GM23338 (cell line): ENCODE measurements at regions not wholly inside any gene's neighbourhood (a gene's known extent, or its start where the extent isn't known, plus 50 kb on each side); places are given as distances from the start of the nearest gene placed in this dataset.

Source experiments
- ATAC-seq: fragments of 200-7000 bp; cut with Tn5 transposase; 3 replicates; pipeline ENCODE4 v1.9.1; 2020
- DNase-seq: peaks from one replicate; pipeline ENCODE4 v3.0.0-alpha.2; 2015; ENCODE audit warnings: low spot score
- H2AFZ ChIP-seq: fragments of 200-600 bp; sonication (generic); 2 replicates; pipeline ENCODE4 v1.8.0; 2016; ENCODE audit warnings: antibody characterized with exemption, mild to moderate bottlenecking, moderate library complexity
- H3F3A ChIP-seq: fragments of 200-600 bp; sonication (generic); replicated peaks from 2 replicates; pipeline ENCODE4 v1.8.0; 2017; ENCODE audit warnings: antibody characterized with exemption, mixed run types, low read depth
- H3K27ac ChIP-seq: fragments of 200-600 bp; sonication (generic); 2 replicates; pipeline ENCODE4 v1.6.1; 2016; ENCODE audit warnings: low read depth
- H3K27me3 ChIP-seq: fragments of 200-600 bp; sonication (generic); 2 replicates; pipeline ENCODE4 v1.8.0; 2016; ENCODE audit warnings: mild to moderate bottlenecking, mixed run types, moderate library complexity; ENCODE audit not compliant: insufficient read depth
- H3K36me3 ChIP-seq: fragments of 200-600 bp; sonication (generic); 2 replicates; pipeline ENCODE4 v1.8.0; 2016; ENCODE audit warnings: mild to moderate bottlenecking; ENCODE audit not compliant: insufficient read depth
- H3K4me1 ChIP-seq: fragments of 200-600 bp; sonication (generic); 2 replicates; pipeline ENCODE4 v1.8.0; 2016; ENCODE audit warnings: mild to moderate bottlenecking, moderate library complexity; ENCODE audit not compliant: insufficient read depth
- H3K4me2 ChIP-seq: fragments of 200-600 bp; sonication (generic); 2 replicates; pipeline ENCODE4 v1.7.1; 2017; ENCODE audit warnings: mixed run types
- H3K4me3 ChIP-seq: fragments of 200-600 bp; sonication (generic); 2 replicates; pipeline ENCODE4 v1.6.1; 2016; ENCODE audit warnings: mixed run types
- H3K79me2 ChIP-seq: fragments of 200-600 bp; sonication (generic); replicated peaks from 2 replicates; pipeline ENCODE4 v1.8.0; 2017; ENCODE audit warnings: mild to moderate bottlenecking; ENCODE audit not compliant: insufficient read depth
- H3K9me2 ChIP-seq: fragments of 200-600 bp; sonication (generic); 2 replicates; pipeline ENCODE4 v1.8.0; 2017; ENCODE audit not compliant: insufficient read depth
- H4K20me1 ChIP-seq: fragments of 200-600 bp; sonication (generic); replicated peaks from 2 replicates; pipeline ENCODE4 v1.8.0; 2017; ENCODE audit warnings: mild to moderate bottlenecking; ENCODE audit not compliant: insufficient read depth
- H3K27ac Mint-ChIP-seq: 2 replicates; pipeline ENCODE4 v1.8.0; 2020; ENCODE audit warnings: inconsistent platforms, mild to moderate bottlenecking, moderate library complexity, mixed read lengths
- H3K27me3 Mint-ChIP-seq: 3 replicates; pipeline ENCODE4 v1.8.0; 2022; ENCODE audit warnings: low read depth, mild to moderate bottlenecking, moderate library complexity, mixed read lengths, inconsistent platforms; ENCODE audit not compliant: insufficient read depth, poor library complexity
- H3K36me3 Mint-ChIP-seq: 3 replicates; pipeline ENCODE4 v1.8.0; 2021; ENCODE audit warnings: low read depth, mild to moderate bottlenecking, inconsistent platforms, moderate library complexity, mixed read lengths
- H3K4me1 Mint-ChIP-seq: 3 replicates; pipeline ENCODE4 v1.8.0; 2020; ENCODE audit warnings: mild to moderate bottlenecking, inconsistent platforms, mixed read lengths
- H3K4me3 Mint-ChIP-seq: 3 replicates; pipeline ENCODE4 v1.8.0; 2021; ENCODE audit warnings: moderate library complexity, mild to moderate bottlenecking, inconsistent platforms, mixed read lengths
- H3K9me3 Mint-ChIP-seq: 3 replicates; pipeline ENCODE4 v1.8.0; 2020; ENCODE audit warnings: moderate library complexity, mild to moderate bottlenecking, inconsistent platforms, mixed read lengths
- CREB1 ChIP-seq: fragments of 250-450 bp; sonication (Bioruptor Pico); IDR thresholded peaks from 2 replicates; pipeline ENCODE4 v1.5.0; 2020; ENCODE audit warnings: low read depth, mild to moderate bottlenecking, moderate library complexity
- ETS1 ChIP-seq: IDR thresholded peaks from 2 replicates; pipeline ENCODE4 v1.6.1; 2016; ENCODE audit warnings: antibody characterized with exemption
- EZH2 ChIP-seq: fragments of 200-600 bp; sonication (generic); IDR thresholded peaks from one replicate; pipeline ENCODE4 v1.8.0; 2017; ENCODE audit warnings: antibody characterized with exemption, mild to moderate bottlenecking, low read depth; ENCODE audit not compliant: unreplicated experiment
- EZH2phosphoT487 ChIP-seq: fragments of 200-600 bp; sonication (generic); IDR thresholded peaks from one replicate; pipeline ENCODE4 v1.8.1; 2018; ENCODE audit warnings: antibody characterized with exemption; ENCODE audit not compliant: unreplicated experiment
- JUNB ChIP-seq: IDR thresholded peaks from one replicate; pipeline ENCODE4 v1.6.1; 2016; ENCODE audit warnings: antibody characterized with exemption; ENCODE audit not compliant: unreplicated experiment
- NANOG ChIP-seq: IDR thresholded peaks from 2 replicates; pipeline ENCODE4 v1.6.1; 2016; ENCODE audit warnings: antibody characterized with exemption, borderline replicate concordance
- POLR2AphosphoS5 ChIP-seq: IDR thresholded peaks from 2 replicates; pipeline ENCODE4 v1.6.1; 2016; ENCODE audit warnings: antibody characterized with exemption, low read depth
- REST ChIP-seq: IDR thresholded peaks from one replicate; pipeline ENCODE4 v1.6.1; 2018; ENCODE audit warnings: antibody characterized with exemption; ENCODE audit not compliant: unreplicated experiment
- STAT1 ChIP-seq: IDR thresholded peaks from one replicate; pipeline ENCODE4 v1.6.1; 2016; ENCODE audit warnings: antibody characterized with exemption; ENCODE audit not compliant: unreplicated experiment
- ZNF114 ChIP-seq: fragments of 250-450 bp; sonication (Bioruptor Pico); IDR thresholded peaks from 2 replicates; pipeline ENCODE4 v1.5.0; 2020; ENCODE audit warnings: mild to moderate bottlenecking, moderate library complexity
- ZNF331 ChIP-seq: fragments of 250-450 bp; sonication (Bioruptor Pico); IDR thresholded peaks from 2 replicates; pipeline ENCODE4 v1.5.0; 2020; ENCODE audit warnings: low read depth, mild to moderate bottlenecking, moderate library complexity
- TF ChIP-seq, protein P1 (sequence below): fragments of 250-450 bp; sonication (Bioruptor Pico); IDR thresholded peaks from 2 replicates; pipeline ENCODE4 v1.5.0; 2020; ENCODE audit warnings: mild to moderate bottlenecking, moderate library complexity
- TF ChIP-seq, protein P2 (sequence below), 2 experiments: fragments of 200-600 bp in 1 of 2; sonication (generic) in 1 of 2; conservative IDR thresholded peaks; 2 replicates each; pipeline versions ENCODE4 v1.5.1 to v1.6.1; 2016 to 2017; ENCODE audit warnings: antibody characterized with exemption in 2 of 2, low read depth in 2 of 2, mild to moderate bottlenecking in 2 of 2, moderate library complexity in 1 of 2

- ATAC-seq (no peak), DNase-seq (no peak)
- no peak overlapping the region for H3K4me3 Mint-ChIP-seq
- Histone ChIP-seq H3K36me3 (no peaks in the 10 kb centered on the region; the same call in 1 of the 2 replicates), H3K79me2 (no peaks in the 10 kb centered on the region), H3K27me3 (no peaks in the 10 kb centered on the region), H2AFZ (no peak overlapping the region), H3F3A (no peaks in the 10 kb centered on the region), H3K9me2 (no peaks in the 10 kb centered on the region), H3K4me2 (no peak overlapping the region), H3K27ac (no peak overlapping the region), H4K20me1 (no peaks in the 10 kb centered on the region), H3K4me1 (no peaks in the 10 kb centered on the region), H3K4me3 (no peak overlapping the region)
- H3K27me3 Mint-ChIP-seq: peaks cover 6% of the 10 kb centered on the region
- no peaks in the 10 kb centered on the region for H3K9me3 Mint-ChIP-seq
- no peaks in the 10 kb centered on the region for H3K36me3 Mint-ChIP-seq
- peaks cover 7% of the 10 kb centered on the region; the same call in 2 of the 3 replicates for H3K4me1 Mint-ChIP-seq
- TF ChIP-seq ZNF114: no peak
- no peak for TF ChIP-seq NANOG
- no peak for TF ChIP-seq EZH2
- TF ChIP-seq REST: no peak
- TF ChIP-seq POLR2AphosphoS5: no peak
- TF ChIP-seq JUNB: no peak
- no peak for TF ChIP-seq ZNF331 (CRISPR knock-in tag)
- no peak for TF ChIP-seq EZH2phosphoT487
- no peak for TF ChIP-seq STAT1
- no peak for TF ChIP-seq CREB1 (CRISPR knock-in tag)
- no peak for TF ChIP-seq ETS1
- TF ChIP-seq, protein P1, sequence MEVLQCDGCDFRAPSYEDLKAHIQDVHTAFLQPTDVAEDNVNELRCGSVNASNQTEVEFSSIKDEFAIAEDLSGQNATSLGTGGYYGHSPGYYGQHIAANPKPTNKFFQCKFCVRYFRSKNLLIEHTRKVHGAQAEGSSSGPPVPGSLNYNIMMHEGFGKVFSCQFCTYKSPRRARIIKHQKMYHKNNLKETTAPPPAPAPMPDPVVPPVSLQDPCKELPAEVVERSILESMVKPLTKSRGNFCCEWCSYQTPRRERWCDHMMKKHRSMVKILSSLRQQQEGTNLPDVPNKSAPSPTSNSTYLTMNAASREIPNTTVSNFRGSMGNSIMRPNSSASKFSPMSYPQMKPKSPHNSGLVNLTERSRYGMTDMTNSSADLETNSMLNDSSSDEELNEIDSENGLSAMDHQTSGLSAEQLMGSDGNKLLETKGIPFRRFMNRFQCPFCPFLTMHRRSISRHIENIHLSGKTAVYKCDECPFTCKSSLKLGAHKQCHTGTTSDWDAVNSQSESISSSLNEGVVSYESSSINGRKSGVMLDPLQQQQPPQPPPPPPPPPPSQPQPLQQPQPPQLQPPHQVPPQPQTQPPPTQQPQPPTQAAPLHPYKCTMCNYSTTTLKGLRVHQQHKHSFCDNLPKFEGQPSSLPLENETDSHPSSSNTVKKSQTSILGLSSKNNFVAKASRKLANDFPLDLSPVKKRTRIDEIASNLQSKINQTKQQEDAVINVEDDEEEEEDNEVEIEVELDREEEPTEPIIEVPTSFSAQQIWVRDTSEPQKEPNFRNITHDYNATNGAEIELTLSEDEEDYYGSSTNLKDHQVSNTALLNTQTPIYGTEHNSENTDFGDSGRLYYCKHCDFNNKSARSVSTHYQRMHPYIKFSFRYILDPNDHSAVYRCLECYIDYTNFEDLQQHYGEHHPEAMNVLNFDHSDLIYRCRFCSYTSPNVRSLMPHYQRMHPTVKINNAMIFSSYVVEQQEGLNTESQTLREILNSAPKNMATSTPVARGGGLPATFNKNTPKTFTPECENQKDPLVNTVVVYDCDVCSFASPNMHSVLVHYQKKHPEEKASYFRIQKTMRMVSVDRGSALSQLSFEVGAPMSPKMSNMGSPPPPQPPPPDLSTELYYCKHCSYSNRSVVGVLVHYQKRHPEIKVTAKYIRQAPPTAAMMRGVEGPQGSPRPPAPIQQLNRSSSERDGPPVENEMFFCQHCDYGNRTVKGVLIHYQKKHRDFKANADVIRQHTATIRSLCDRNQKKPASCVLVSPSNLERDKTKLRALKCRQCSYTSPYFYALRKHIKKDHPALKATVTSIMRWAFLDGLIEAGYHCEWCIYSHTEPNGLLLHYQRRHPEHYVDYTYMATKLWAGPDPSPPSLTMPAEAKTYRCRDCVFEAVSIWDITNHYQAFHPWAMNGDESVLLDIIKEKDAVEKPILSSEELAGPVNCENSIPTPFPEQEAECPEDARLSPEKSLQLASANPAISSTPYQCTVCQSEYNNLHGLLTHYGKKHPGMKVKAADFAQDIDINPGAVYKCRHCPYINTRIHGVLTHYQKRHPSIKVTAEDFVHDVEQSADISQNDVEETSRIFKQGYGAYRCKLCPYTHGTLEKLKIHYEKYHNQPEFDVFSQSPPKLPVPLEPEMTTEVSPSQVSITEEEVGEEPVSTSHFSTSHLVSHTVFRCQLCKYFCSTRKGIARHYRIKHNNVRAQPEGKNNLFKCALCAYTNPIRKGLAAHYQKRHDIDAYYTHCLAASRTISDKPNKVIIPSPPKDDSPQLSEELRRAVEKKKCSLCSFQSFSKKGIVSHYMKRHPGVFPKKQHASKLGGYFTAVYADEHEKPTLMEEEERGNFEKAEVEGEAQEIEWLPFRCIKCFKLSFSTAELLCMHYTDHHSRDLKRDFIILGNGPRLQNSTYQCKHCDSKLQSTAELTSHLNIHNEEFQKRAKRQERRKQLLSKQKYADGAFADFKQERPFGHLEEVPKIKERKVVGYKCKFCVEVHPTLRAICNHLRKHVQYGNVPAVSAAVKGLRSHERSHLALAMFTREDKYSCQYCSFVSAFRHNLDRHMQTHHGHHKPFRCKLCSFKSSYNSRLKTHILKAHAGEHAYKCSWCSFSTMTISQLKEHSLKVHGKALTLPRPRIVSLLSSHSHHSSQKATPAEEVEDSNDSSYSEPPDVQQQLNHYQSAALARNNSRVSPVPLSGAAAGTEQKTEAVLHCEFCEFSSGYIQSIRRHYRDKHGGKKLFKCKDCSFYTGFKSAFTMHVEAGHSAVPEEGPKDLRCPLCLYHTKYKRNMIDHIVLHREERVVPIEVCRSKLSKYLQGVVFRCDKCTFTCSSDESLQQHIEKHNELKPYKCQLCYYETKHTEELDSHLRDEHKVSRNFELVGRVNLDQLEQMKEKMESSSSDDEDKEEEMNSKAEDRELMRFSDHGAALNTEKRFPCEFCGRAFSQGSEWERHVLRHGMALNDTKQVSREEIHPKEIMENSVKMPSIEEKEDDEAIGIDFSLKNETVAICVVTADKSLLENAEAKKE (CRISPR knock-in tag): no peak
- TF ChIP-seq, protein P2, sequence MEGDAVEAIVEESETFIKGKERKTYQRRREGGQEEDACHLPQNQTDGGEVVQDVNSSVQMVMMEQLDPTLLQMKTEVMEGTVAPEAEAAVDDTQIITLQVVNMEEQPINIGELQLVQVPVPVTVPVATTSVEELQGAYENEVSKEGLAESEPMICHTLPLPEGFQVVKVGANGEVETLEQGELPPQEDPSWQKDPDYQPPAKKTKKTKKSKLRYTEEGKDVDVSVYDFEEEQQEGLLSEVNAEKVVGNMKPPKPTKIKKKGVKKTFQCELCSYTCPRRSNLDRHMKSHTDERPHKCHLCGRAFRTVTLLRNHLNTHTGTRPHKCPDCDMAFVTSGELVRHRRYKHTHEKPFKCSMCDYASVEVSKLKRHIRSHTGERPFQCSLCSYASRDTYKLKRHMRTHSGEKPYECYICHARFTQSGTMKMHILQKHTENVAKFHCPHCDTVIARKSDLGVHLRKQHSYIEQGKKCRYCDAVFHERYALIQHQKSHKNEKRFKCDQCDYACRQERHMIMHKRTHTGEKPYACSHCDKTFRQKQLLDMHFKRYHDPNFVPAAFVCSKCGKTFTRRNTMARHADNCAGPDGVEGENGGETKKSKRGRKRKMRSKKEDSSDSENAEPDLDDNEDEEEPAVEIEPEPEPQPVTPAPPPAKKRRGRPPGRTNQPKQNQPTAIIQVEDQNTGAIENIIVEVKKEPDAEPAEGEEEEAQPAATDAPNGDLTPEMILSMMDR (conservative IDR thresholded peaks at IDR 0.05; ENCODE audit: low read depth in 2 of 2): no peak
- H3K27ac Mint-ChIP-seq: no peak overlapping the region
These were observed 649.4 kb downstream of the TDRD15 start for GRCh38 chr2:21773168-21773567.
